Lower leg skin (tissue), 3 donors: ENCODE measurements at regions not wholly inside any gene's neighbourhood (a gene's known extent, or its start where the extent isn't known, plus 50 kb on each side); places are given as distances from the start of the nearest gene placed in this dataset.

Experiments
- CTCF ChIP-seq, 3 donors: fragments of 450-650 bp; IDR thresholded peaks; one replicate each; pipeline ENCODE4 v1.5.1; 2016; ENCODE audit warnings: antibody characterized with exemption in 3 of 3, mild to moderate bottlenecking in 3 of 3, moderate library complexity in 2 of 3
- POLR2A ChIP-seq, 2 donors: fragments of 450-650 bp; IDR thresholded peaks; one replicate each; pipeline ENCODE4 v1.6.1; 2016 to 2017; ENCODE audit warnings: antibody characterized with exemption in 2 of 2, mild to moderate bottlenecking in 1 of 2, moderate library complexity in 1 of 2

GRCh38 chr13:40344270-40345148 is 321.9 kb downstream of the FOXO1 start:
- TF ChIP-seq CTCF (IDR thresholded peaks at IDR 0.05) (no peak), POLR2A (IDR thresholded peaks at IDR 0.05) (no peak)
